GM12878 (cell line): ENCODE measurements at regions not wholly inside any gene's neighbourhood (a gene's known extent, or its start where the extent isn't known, plus 50 kb on each side); places are given as distances from the start of the nearest gene placed in this dataset.

ENCODE experiments used
- ATAC-seq: fragments of 200-7000 bp; cut with Tn5 transposase; 3 replicates; pipeline ENCODE4 v1.9.1; 2020; ENCODE audit warnings: mild to moderate bottlenecking, moderate library complexity
- BruUV-seq: library from RNA; stranded (reverse); fragments of 400-500 nt; replicated peaks from 2 replicates; lab custom pipeline; 2021; lab: Mats Ljungman, UMichigan
- CTCF ChIA-PET: fragments of 300-600 bp; sonication (Branson Sonifier 250); formaldehyde crosslinking; extraction: SDS; loops from one replicate; lab custom pipeline; 2021; ENCODE audit warnings: inconsistent platforms; lab: Yijun Ruan, JAX
- POLR2A ChIA-PET: fragments of 350-600 bp; formaldehyde crosslinking; extraction: SDS; loops from one replicate; lab custom pipeline; 2021; ENCODE audit warnings: inconsistent platforms; lab: Charles Lee
- RAD21 ChIA-PET: fragments of 300-600 bp; sonication (Branson Sonifier 250); formaldehyde crosslinking; loops from one replicate; lab custom pipeline; 2023; ENCODE audit warnings: antibody characterized with exemption; ENCODE audit not compliant: unreplicated experiment; lab: Charles Lee
- SMC1A ChIA-PET: fragments of 300-600 bp; sonication (Branson Sonifier 250); formaldehyde crosslinking; loops from one replicate; lab custom pipeline; 2023; ENCODE audit not compliant: unreplicated experiment, uncharacterized antibody; lab: Charles Lee
- DNase-seq: peaks from one replicate; pipeline ENCODE4 v3.0.0-alpha.2; 2011; ENCODE audit warnings: low read depth, low spot score
- FAIRE-seq: peaks from 3 replicates; lab custom pipeline; 2011; peaks lifted over from hg19 to GRCh38; lab: Jason Lieb, UNC
- H2AFZ ChIP-seq: 2 replicates; pipeline ENCODE4 v1.6.0; 2011; ENCODE audit warnings: low read depth, low read length, control low read depth; ENCODE audit not compliant: control insufficient read depth
- H3K27ac ChIP-seq: 2 replicates; pipeline ENCODE4 v1.5.1; 2011; ENCODE audit warnings: control low read depth; ENCODE audit not compliant: control insufficient read depth, insufficient read depth
- H3K27me3 ChIP-seq, 2 experiments: replicated peaks in 1 of 2; 2 replicates each; pipeline versions ENCODE4 v1.6.0 to v1.6.1; 2011; ENCODE audit warnings: low read length in 1 of 2; ENCODE audit not compliant: control insufficient read depth in 2 of 2, insufficient read depth in 2 of 2
- H3K36me3 ChIP-seq, 2 experiments: 2 replicates each; pipeline ENCODE4 v1.5.1; 2011; ENCODE audit warnings: low read length in 1 of 2; ENCODE audit not compliant: control insufficient read depth in 2 of 2, insufficient read depth in 2 of 2
- H3K4me1 ChIP-seq: 2 replicates; pipeline ENCODE4 v1.6.1; 2011; ENCODE audit warnings: mild to moderate bottlenecking, low read length, moderate library complexity, mixed read lengths; ENCODE audit not compliant: control insufficient read depth, insufficient read depth
- H3K4me2 ChIP-seq: 2 replicates; pipeline ENCODE4 v1.6.0; 2011; ENCODE audit warnings: control low read depth; ENCODE audit not compliant: control insufficient read depth, insufficient read depth
- H3K4me3 ChIP-seq: fragments of 200-600 bp; sonication (generic); 2 replicates; pipeline ENCODE4 v1.5.1; 2016
- H3K79me2 ChIP-seq: 2 replicates; pipeline ENCODE4 v1.6.0; 2011; ENCODE audit warnings: low read length; ENCODE audit not compliant: control insufficient read depth, insufficient read depth
- H3K9ac ChIP-seq: 2 replicates; pipeline ENCODE4 v1.8.0; 2011; ENCODE audit warnings: low read length, control low read depth, mixed read lengths; ENCODE audit not compliant: control insufficient read depth, insufficient read depth
- H3K9me3 ChIP-seq: replicated peaks from 3 replicates; pipeline ENCODE4 v1.5.1; 2011; ENCODE audit warnings: mild to moderate bottlenecking, low read length; ENCODE audit not compliant: control insufficient read depth, insufficient read depth
- H4K20me1 ChIP-seq: 2 replicates; pipeline ENCODE4 v1.6.0; 2011; ENCODE audit not compliant: control insufficient read depth, insufficient read depth
- EZH2 ChIP-seq: IDR thresholded peaks from 2 replicates; pipeline ENCODE4 v1.6.1; 2012; ENCODE audit warnings: low read depth, mild to moderate bottlenecking, control low read depth, inconsistent platforms, low read length, borderline replicate concordance; ENCODE audit not compliant: control insufficient read depth
- FOXM1 ChIP-seq: IDR thresholded peaks from 2 replicates; pipeline ENCODE4 v1.6.1; 2012; ENCODE audit warnings: low read depth, mild to moderate bottlenecking, inconsistent platforms, low read length, moderate library complexity
- JUND ChIP-seq: IDR thresholded peaks from 2 replicates; pipeline ENCODE4 v1.6.1; 2012; ENCODE audit warnings: low read depth, mild to moderate bottlenecking, low read length, improper control_type of control experiment, moderate library complexity
- NFYA ChIP-seq: IDR thresholded peaks from 2 replicates; pipeline ENCODE4 v1.6.1; 2011; ENCODE audit warnings: low read depth, mild to moderate bottlenecking, low read length, improper control_type of control experiment, borderline replicate concordance
- NFYB ChIP-seq: IDR thresholded peaks from 2 replicates; pipeline ENCODE4 v1.6.1; 2011; ENCODE audit warnings: low read depth, mild to moderate bottlenecking, low read length, improper control_type of control experiment, moderate library complexity; ENCODE audit not compliant: insufficient read depth
- RAD21 ChIP-seq: IDR thresholded peaks from 2 replicates; pipeline ENCODE4 v1.6.1; 2011; ENCODE audit warnings: mild to moderate bottlenecking, low read depth, low read length, moderate library complexity; ENCODE audit not compliant: insufficient read depth
- RELA ChIP-seq: fragments of 450-650 bp; IDR thresholded peaks from 2 replicates; pipeline ENCODE4 v1.8.0; 2014; ENCODE audit warnings: borderline replicate concordance; ENCODE audit not compliant: partially characterized antibody
- RFX5 ChIP-seq: IDR thresholded peaks from 2 replicates; pipeline ENCODE4 v1.6.1; 2011; ENCODE audit warnings: low read depth, low read length, improper control_type of control experiment
- SPI1 ChIP-seq: IDR thresholded peaks from 2 replicates; pipeline ENCODE4 v1.6.1; 2011; ENCODE audit warnings: low read depth, mild to moderate bottlenecking, low read length, moderate library complexity, borderline replicate concordance; ENCODE audit not compliant: insufficient read depth
- SRF ChIP-seq, 2 experiments: IDR thresholded peaks; 2 replicates each; pipeline ENCODE4 v1.6.1; 2011; ENCODE audit warnings: low read depth in 2 of 2, low read length in 2 of 2, mild to moderate bottlenecking in 1 of 2, moderate library complexity in 1 of 2
- ZNF217 ChIP-seq: fragments of 450-650 bp; IDR thresholded peaks from 2 replicates; pipeline ENCODE4 v1.6.1; 2017; ENCODE audit warnings: antibody characterized with exemption, mild to moderate bottlenecking
- whole genome bisulfite sequencing: methylation state at CpG from one replicate; pipeline ENCODE4 v1.1.6; 2016; ENCODE audit warnings: low lambda C conversion rate; ENCODE audit not compliant: insufficient replicate concordance, insufficient coverage; ENCODE audit errors: missing lambda C conversion rate; 5-methylcytosine and 5-hydroxymethylcytosine counted together
- in situ Hi-C: fragments of 300-500 bp; cut with MboI; formaldehyde crosslinking; loops from 9 replicates; pipeline ENCODE4 v1.14.3; 2018; ENCODE audit warnings: mixed read lengths
- intact Hi-C: fragments of 100-400 bp; cut with micrococcal nuclease; formaldehyde crosslinking; loops from one replicate; pipeline ENCODE4 v1.14.2; 2022; ENCODE audit not compliant: unreplicated experiment
- TF ChIP-seq, protein P1 (sequence below): IDR thresholded peaks from 2 replicates; pipeline ENCODE4 v1.6.1; 2011; ENCODE audit warnings: borderline replicate concordance, low read depth, mild to moderate bottlenecking, moderate library complexity, mixed read lengths, low read length; ENCODE audit not compliant: insufficient read depth; ENCODE audit errors: extremely low read length
- TF ChIP-seq, protein P2 (sequence below): fragments of 450-650 bp; IDR thresholded peaks from 2 replicates; pipeline ENCODE4 v1.6.1; 2018; ENCODE audit warnings: borderline replicate concordance, mild to moderate bottlenecking; ENCODE audit not compliant: partially characterized antibody
- TF ChIP-seq, protein P3 (sequence below): fragments of 150-350 bp; IDR thresholded peaks from 2 replicates; pipeline ENCODE4 v1.6.1; 2014; ENCODE audit warnings: mild to moderate bottlenecking, low read depth, low read length
- TF ChIP-seq, protein P4 (sequence below): fragments of 450-650 bp; formaldehyde crosslinking; IDR thresholded peaks from 2 replicates; pipeline ENCODE4 v1.5.0; 2022; ENCODE audit warnings: mild to moderate bottlenecking, missing genetic modification characterization

DNA sequence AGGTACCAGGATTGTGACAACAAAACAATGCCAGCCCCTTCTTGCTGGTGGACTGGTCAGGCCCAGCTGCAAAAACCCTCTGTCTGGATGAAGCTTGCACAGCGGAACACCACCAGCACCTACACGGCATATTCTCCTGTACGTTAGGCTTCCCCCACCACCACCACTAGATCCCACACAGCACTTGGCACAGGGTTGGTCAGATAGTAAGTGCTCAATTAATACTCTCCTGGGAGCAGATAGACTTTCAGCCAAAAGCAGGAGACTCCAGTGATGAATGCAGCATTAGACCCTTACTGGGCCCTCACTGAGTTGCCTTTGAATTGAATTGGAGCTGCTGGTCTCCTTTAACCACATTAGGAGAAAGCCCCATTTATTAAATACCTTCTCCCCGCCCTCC is 97.9 kb downstream of the CPN2 start:
- DNase-seq = no peak
- BruUV-seq = no TSS peak
- intact Hi-C loops (no loop called here), in situ Hi-C loops (no loop called here)
- no peaks in the 10 kb centered on the region for H4K20me1 ChIP-seq
- H3K4me3 ChIP-seq = no peak overlapping the region
- peaks cover 8 to 18% of the 10 kb centered on the region in 2 experiments; a peak in 3 of 4 replicates for H3K27me3 ChIP-seq
- H3K27ac ChIP-seq = no peak overlapping the region
- ATAC-seq = no peak
- 59% methylated on average over 4 of the region's 4 CpGs for WGBS
- no peaks in the 10 kb centered on the region for H3K36me3 ChIP-seq
- H3K4me1 ChIP-seq = peaks cover 7% of the 10 kb centered on the region
- no peak overlapping the region for H2AFZ ChIP-seq
- no peak for TF ChIP-seq NFYB
- TF ChIP-seq RFX5 = no peak
- TF ChIP-seq SRF (IDR thresholded peaks at IDR 0.05; ENCODE audit: low read depth in 2 of 2, low read length in 2 of 2) = no peak
- no peak for TF ChIP-seq RELA
- TF ChIP-seq FOXM1 = no peak
- TF ChIP-seq NFYA = no peak
- TF ChIP-seq, protein P1, sequence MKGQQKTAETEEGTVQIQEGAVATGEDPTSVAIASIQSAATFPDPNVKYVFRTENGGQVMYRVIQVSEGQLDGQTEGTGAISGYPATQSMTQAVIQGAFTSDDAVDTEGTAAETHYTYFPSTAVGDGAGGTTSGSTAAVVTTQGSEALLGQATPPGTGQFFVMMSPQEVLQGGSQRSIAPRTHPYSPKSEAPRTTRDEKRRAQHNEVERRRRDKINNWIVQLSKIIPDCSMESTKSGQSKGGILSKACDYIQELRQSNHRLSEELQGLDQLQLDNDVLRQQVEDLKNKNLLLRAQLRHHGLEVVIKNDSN = no peak
- TF ChIP-seq, protein P2, sequence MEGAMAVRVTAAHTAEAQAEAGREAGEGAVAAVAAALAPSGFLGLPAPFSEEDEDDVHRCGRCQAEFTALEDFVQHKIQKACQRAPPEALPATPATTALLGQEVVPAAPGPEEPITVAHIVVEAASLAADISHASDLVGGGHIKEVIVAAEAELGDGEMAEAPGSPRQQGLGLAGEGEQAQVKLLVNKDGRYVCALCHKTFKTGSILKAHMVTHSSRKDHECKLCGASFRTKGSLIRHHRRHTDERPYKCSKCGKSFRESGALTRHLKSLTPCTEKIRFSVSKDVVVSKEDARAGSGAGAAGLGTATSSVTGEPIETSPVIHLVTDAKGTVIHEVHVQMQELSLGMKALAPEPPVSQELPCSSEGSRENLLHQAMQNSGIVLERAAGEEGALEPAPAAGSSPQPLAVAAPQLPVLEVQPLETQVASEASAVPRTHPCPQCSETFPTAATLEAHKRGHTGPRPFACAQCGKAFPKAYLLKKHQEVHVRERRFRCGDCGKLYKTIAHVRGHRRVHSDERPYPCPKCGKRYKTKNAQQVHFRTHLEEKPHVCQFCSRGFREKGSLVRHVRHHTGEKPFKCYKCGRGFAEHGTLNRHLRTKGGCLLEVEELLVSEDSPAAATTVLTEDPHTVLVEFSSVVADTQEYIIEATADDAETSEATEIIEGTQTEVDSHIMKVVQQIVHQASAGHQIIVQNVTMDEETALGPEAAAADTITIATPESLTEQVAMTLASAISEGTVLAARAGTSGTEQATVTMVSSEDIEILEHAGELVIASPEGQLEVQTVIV = no peak
- TF ChIP-seq, protein P3, sequence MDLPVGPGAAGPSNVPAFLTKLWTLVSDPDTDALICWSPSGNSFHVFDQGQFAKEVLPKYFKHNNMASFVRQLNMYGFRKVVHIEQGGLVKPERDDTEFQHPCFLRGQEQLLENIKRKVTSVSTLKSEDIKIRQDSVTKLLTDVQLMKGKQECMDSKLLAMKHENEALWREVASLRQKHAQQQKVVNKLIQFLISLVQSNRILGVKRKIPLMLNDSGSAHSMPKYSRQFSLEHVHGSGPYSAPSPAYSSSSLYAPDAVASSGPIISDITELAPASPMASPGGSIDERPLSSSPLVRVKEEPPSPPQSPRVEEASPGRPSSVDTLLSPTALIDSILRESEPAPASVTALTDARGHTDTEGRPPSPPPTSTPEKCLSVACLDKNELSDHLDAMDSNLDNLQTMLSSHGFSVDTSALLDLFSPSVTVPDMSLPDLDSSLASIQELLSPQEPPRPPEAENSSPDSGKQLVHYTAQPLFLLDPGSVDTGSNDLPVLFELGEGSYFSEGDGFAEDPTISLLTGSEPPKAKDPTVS = no peak
- no peak for TF ChIP-seq SPI1
- TF ChIP-seq, protein P4, sequence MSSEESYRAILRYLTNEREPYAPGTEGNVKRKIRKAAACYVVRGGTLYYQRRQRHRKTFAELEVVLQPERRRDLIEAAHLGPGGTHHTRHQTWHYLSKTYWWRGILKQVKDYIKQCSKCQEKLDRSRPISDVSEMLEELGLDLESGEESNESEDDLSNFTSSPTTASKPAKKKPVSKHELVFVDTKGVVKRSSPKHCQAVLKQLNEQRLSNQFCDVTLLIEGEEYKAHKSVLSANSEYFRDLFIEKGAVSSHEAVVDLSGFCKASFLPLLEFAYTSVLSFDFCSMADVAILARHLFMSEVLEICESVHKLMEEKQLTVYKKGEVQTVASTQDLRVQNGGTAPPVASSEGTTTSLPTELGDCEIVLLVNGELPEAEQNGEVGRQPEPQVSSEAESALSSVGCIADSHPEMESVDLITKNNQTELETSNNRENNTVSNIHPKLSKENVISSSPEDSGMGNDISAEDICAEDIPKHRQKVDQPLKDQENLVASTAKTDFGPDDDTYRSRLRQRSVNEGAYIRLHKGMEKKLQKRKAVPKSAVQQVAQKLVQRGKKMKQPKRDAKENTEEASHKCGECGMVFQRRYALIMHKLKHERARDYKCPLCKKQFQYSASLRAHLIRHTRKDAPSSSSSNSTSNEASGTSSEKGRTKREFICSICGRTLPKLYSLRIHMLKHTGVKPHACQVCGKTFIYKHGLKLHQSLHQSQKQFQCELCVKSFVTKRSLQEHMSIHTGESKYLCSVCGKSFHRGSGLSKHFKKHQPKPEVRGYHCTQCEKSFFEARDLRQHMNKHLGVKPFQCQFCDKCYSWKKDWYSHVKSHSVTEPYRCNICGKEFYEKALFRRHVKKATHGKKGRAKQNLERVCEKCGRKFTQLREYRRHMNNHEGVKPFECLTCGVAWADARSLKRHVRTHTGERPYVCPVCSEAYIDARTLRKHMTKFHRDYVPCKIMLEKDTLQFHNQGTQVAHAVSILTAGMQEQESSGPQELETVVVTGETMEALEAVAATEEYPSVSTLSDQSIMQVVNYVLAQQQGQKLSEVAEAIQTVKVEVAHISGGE = no peak
- TF ChIP-seq RAD21 = no peak
- no peak for TF ChIP-seq EZH2
- TF ChIP-seq JUND = no peak
- no peak for TF ChIP-seq ZNF217
- no peak for FAIRE-seq
- ChIA-PET SMC1A (interaction anchor here (0.6 kb wide), 1 partner anchor 86 kb away, joined by 3 read pairs; no protein-coding TSS in a partner anchor), CTCF (no interaction called here), RAD21 (no interaction called here), POLR2A (no interaction called here)
- H3K4me2 ChIP-seq = no peak overlapping the region
- no peaks in the 10 kb centered on the region; the same call in 2 of the 3 replicates for H3K9me3 ChIP-seq
- no peaks in the 10 kb centered on the region for H3K79me2 ChIP-seq
- no peak overlapping the region for H3K9ac ChIP-seq
